ENCODE measurements at regions not wholly inside any gene's neighbourhood (a gene's known extent, or its start where the extent isn't known, plus 50 kb on each side); places are given as distances from the start of the nearest gene placed in this dataset.

DNA sequence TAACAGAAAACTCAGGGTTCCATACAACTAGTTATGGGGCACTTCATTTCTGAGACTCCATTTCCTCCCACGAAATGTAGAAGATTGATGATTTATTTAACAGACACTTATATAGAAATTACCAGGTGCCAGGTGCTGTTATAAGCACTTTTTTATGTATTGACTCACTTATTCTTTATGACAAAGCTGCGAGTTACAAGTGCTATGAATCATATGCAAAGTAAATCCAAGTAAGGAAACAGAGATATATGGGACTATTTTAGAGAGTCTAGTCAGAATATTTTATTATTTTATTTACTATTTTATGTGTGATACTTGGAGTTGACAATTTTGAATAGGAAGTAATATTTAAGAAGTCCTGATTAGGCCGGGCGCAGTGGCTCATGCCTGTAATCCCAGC is 822.8 kb upstream of the C9orf72 start:
- no peak for DNase-seq (ENCODE audit: low read depth)
- TF ChIP-seq, protein P1, sequence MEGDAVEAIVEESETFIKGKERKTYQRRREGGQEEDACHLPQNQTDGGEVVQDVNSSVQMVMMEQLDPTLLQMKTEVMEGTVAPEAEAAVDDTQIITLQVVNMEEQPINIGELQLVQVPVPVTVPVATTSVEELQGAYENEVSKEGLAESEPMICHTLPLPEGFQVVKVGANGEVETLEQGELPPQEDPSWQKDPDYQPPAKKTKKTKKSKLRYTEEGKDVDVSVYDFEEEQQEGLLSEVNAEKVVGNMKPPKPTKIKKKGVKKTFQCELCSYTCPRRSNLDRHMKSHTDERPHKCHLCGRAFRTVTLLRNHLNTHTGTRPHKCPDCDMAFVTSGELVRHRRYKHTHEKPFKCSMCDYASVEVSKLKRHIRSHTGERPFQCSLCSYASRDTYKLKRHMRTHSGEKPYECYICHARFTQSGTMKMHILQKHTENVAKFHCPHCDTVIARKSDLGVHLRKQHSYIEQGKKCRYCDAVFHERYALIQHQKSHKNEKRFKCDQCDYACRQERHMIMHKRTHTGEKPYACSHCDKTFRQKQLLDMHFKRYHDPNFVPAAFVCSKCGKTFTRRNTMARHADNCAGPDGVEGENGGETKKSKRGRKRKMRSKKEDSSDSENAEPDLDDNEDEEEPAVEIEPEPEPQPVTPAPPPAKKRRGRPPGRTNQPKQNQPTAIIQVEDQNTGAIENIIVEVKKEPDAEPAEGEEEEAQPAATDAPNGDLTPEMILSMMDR (IDR thresholded peaks at IDR 0.05; ENCODE audit: insufficient read depth, low read length) = no peak
- H3K4me3 ChIP-seq (ENCODE audit: low read depth, low read length) = no peak overlapping the region

DNA sequence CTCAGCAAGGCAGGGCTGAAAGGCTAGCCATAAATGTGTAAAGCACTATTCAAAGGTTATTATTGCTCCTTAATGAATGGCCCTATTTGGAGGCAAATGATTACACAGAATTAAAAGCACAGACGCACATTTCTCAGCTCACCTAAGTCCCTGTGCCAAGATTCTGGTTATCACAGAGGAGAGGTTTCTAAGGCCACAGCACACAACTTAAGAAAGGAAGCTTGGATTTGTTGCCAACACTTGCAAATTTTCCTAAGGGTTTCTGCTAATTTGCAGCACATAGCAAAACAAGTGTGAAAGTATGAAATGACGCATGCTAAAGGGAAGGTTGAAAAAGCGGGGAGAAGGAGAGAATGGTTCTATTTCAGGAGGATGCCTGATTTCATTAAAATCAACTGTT is 834.1 kb upstream of the C9orf72 start:
- TF ChIP-seq, protein P1 (IDR thresholded peaks at IDR 0.05; ENCODE audit: insufficient read depth, low read length) = no peak
- DNase-seq (ENCODE audit: low read depth) = no peak
- no peak overlapping the region for H3K4me3 ChIP-seq (ENCODE audit: low read depth, low read length)

DNA sequence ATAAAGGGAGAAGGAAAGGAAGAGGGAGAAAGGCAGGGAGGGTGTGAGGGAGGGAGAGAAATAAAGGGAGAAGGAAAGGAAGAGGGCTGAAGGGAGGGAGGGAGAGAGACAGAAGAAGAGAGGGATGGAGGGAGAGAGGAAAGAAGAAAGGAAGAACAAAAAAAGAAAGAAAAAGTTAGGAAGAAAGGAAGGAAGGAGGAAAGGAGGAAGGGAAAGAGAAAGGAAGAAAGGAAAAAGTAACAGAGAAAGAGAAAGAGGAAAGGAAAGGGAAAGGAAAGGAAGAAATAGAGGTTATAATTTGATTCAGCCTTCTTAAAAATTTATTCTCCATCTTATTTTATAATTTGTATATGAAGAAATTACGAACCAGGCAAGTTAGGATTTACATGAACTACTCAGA is 836.6 kb upstream of the C9orf72 start:
- no peak overlapping the region for H3K4me3 ChIP-seq (ENCODE audit: low read depth, low read length)
- TF ChIP-seq, protein P1 (IDR thresholded peaks at IDR 0.05; ENCODE audit: insufficient read depth, low read length) = no peak
- DNase-seq (ENCODE audit: low read depth) = no peak

DNA sequence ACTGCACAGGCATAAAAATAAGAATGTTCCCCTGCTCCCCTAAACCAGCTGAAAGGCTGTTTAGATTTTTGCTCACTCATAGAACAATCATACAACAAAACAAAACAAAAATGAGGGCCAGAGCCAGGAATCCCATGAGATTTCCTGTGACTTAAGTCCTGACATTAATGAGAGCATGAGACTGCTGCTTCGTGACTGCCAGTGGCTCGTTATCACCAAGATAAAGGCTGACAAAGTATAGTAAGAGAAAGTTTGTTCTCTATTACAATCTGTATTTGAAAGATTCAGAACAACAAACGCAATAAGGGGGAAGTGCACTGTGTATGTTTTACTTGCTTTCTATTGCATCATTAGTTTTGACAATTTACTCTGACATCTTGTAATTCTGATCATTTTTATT is 837.1 kb upstream of the C9orf72 start:
- DNase-seq (ENCODE audit: low read depth) = no peak
- no peak overlapping the region for H3K4me3 ChIP-seq (ENCODE audit: low read depth, low read length)
- TF ChIP-seq, protein P1 (IDR thresholded peaks at IDR 0.05; ENCODE audit: insufficient read depth, low read length) = no peak

DNA sequence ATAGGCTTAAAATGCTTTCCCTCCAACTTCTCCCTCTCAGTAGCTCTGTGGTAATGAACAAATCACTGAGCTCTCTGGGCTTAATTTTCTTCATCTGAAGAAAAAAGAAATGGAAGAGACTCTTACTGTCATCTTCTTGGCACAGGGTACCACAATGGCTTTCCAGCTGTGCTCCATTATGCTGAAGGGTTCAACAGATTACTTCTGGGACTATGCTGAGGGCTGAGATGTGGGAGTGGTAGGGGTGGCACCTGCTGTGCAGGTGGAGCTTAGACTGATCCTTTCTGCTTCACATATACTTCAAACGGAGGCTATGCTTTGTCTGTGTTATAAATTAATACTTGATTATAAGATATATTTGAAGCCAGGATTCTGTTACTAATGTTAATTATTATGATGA is 840.2 kb upstream of the C9orf72 start:
- DNase-seq (ENCODE audit: low read depth) = no peak
- no peak overlapping the region for H3K4me3 ChIP-seq (ENCODE audit: low read depth, low read length)
- TF ChIP-seq, protein P1 (IDR thresholded peaks at IDR 0.05; ENCODE audit: insufficient read depth, low read length) = no peak

DNA sequence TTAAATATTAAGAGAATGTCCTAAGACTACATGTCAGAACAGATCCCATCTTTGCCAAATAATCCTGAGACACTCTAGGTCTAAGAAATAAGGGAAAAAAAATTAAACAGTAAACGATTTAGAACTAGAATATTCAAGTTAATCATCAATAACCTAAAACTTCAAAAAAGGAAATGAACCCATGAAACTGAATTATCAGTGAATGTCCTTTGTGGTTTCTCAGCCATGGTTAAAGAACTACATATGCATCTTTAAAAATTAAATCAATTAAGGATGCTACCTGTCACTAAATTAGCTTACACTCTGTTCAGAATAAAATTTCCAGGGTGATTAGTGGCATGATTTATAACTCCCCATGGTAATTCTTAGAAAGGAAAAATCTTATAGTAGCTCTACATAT is 850.0 kb upstream of the C9orf72 start:
- TF ChIP-seq, protein P1 (IDR thresholded peaks at IDR 0.05; ENCODE audit: insufficient read depth, low read length) = no peak
- DNase-seq (ENCODE audit: low read depth) = no peak

DNA sequence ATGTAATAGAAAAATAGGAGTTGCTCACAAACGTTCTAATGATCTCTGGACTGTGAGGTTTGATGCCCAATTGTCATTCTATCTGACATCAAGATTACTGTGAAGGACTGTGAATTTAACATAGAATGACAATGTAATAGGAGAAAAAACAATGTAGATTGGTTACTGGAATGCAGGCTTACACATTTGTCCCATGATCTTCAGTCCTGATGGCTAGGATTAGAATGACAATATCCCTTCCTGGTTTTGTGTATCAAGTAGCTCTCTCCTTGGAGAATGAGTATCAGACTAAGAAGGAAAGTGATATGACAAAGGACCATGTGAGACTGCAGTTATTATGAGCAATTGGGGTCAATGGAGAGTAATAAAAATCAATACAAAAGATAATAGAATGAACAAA is 862.2 kb upstream of the C9orf72 start:
- DNase-seq (ENCODE audit: low read depth) = no peak
- no peak overlapping the region for H3K4me3 ChIP-seq (ENCODE audit: low read depth, low read length)
- TF ChIP-seq, protein P1 (IDR thresholded peaks at IDR 0.05; ENCODE audit: insufficient read depth, low read length) = no peak

More for the DNA sequence above, 850.0 kb upstream of the C9orf72 start:
- H3K4me3 ChIP-seq (ENCODE audit: low read depth, low read length) = no peak overlapping the region
